ENCODE measurements at regions not wholly inside any gene's neighbourhood (a gene's known extent, or its start where the extent isn't known, plus 50 kb on each side); places are given as distances from the start of the nearest gene placed in this dataset.

- H3K27me3 ChIP-seq (ENCODE audit: control insufficient read depth, extremely low read depth, insufficient read depth, low read length): no peaks in the 10 kb centered on the region
- no peaks in the 10 kb centered on the region for H4K20me1 ChIP-seq (ENCODE audit: control insufficient read depth, extremely low read depth, insufficient read depth, low read length)
- no peaks in the 10 kb centered on the region for H3K9me1 ChIP-seq (ENCODE audit: control insufficient read depth, extremely low read depth, insufficient read depth, low read length)
- TF ChIP-seq EZH2 (IDR thresholded peaks at IDR 0.05; ENCODE audit: low read length) (no peak), CTCF (optimal IDR thresholded peaks at IDR 0.05 in 1 of 3, IDR thresholded peaks at IDR 0.05 in 1 of 3, conservative IDR thresholded peaks at IDR 0.05 in 1 of 3; ENCODE audit: extremely low read depth in 1 of 3, insufficient read depth in 2 of 3, low read length in 3 of 3) (no peak)
- H3K9ac ChIP-seq (ENCODE audit: control insufficient read depth, extremely low read depth, insufficient read depth, low read length): no peak overlapping the region
- no peak overlapping the region for H3K27ac ChIP-seq (ENCODE audit: control insufficient read depth, insufficient read depth, low read length)
- dilution Hi-C loops (cut with MboI; ENCODE audit: extremely low pct_ligation_motif_present, low sequenced_read_pairs): no loop called here
- H3K9me3 ChIP-seq (ENCODE audit: control insufficient read depth, low read depth, low read length): no peaks in the 10 kb centered on the region
- DNase-seq (ENCODE audit: low read depth, low spot score) (no peak), FAIRE-seq (no peak)
- H2AFZ ChIP-seq (ENCODE audit: control insufficient read depth, low read length): no peak overlapping the region
- H3K79me2 ChIP-seq (ENCODE audit: control insufficient read depth, insufficient read depth, low read length): no peaks in the 10 kb centered on the region
- no peak overlapping the region for H3K4me3 ChIP-seq (ENCODE audit: control insufficient read depth in 2 of 3, extremely low read depth in 1 of 3, insufficient read depth in 2 of 3, low read depth in 1 of 3, low read length in 3 of 3)
- no peak overlapping the region for H3K4me2 ChIP-seq (ENCODE audit: control insufficient read depth, extremely low read depth, insufficient read depth, low read depth, low read length)
- H3K4me1 ChIP-seq (ENCODE audit: control insufficient read depth, extremely low read depth, insufficient read depth, low read length): no peaks in the 10 kb centered on the region
- no peaks in the 10 kb centered on the region for H3K36me3 ChIP-seq (ENCODE audit: control insufficient read depth in 2 of 2, extremely low read depth in 1 of 2, insufficient read depth in 2 of 2, low read length in 2 of 2)
Measured at GRCh38 chr3:31350307-31350706, 182.4 kb upstream of the STT3B start.

GRCh38 chr3:31352331-31352730 is 180.4 kb upstream of the STT3B start:
- Histone ChIP-seq H3K9me1 (ENCODE audit: control insufficient read depth, extremely low read depth, insufficient read depth, low read length) (no peaks in the 10 kb centered on the region), H3K79me2 (ENCODE audit: control insufficient read depth, insufficient read depth, low read length) (no peaks in the 10 kb centered on the region), H3K4me3 (ENCODE audit: control insufficient read depth in 2 of 3, extremely low read depth in 1 of 3, insufficient read depth in 2 of 3, low read depth in 1 of 3, low read length in 3 of 3) (no peak overlapping the region), H3K9ac (ENCODE audit: control insufficient read depth, extremely low read depth, insufficient read depth, low read length) (no peak overlapping the region), H3K9me3 (ENCODE audit: control insufficient read depth, low read depth, low read length) (no peaks in the 10 kb centered on the region), H3K36me3 (ENCODE audit: control insufficient read depth in 2 of 2, extremely low read depth in 1 of 2, insufficient read depth in 2 of 2, low read length in 2 of 2) (no peaks in the 10 kb centered on the region), H3K4me1 (ENCODE audit: control insufficient read depth, extremely low read depth, insufficient read depth, low read length) (peaks cover 8% of the 10 kb centered on the region), H3K27ac (ENCODE audit: control insufficient read depth, insufficient read depth, low read length) (no peak overlapping the region), H2AFZ (ENCODE audit: control insufficient read depth, low read length) (no peak overlapping the region), H3K4me2 (ENCODE audit: control insufficient read depth, extremely low read depth, insufficient read depth, low read depth, low read length) (no peak overlapping the region), H4K20me1 (ENCODE audit: control insufficient read depth, extremely low read depth, insufficient read depth, low read length) (no peaks in the 10 kb centered on the region), H3K27me3 (ENCODE audit: control insufficient read depth, extremely low read depth, insufficient read depth, low read length) (no peaks in the 10 kb centered on the region)
- no peak for DNase-seq (ENCODE audit: low read depth, low spot score)
- TF ChIP-seq CTCF (optimal IDR thresholded peaks at IDR 0.05 in 1 of 3, IDR thresholded peaks at IDR 0.05 in 1 of 3, conservative IDR thresholded peaks at IDR 0.05 in 1 of 3; ENCODE audit: extremely low read depth in 1 of 3, insufficient read depth in 2 of 3, low read length in 3 of 3) (no peak), EZH2 (IDR thresholded peaks at IDR 0.05; ENCODE audit: low read length) (no peak)
- no peak for FAIRE-seq
- dilution Hi-C loops (cut with MboI; ENCODE audit: extremely low pct_ligation_motif_present, low sequenced_read_pairs): no loop called here

Measured in keratinocyte (primary cell).